ENCODE measurements at regions not wholly inside any gene's neighbourhood (a gene's known extent, or its start where the extent isn't known, plus 50 kb on each side); places are given as distances from the start of the nearest gene placed in this dataset.

DNA sequence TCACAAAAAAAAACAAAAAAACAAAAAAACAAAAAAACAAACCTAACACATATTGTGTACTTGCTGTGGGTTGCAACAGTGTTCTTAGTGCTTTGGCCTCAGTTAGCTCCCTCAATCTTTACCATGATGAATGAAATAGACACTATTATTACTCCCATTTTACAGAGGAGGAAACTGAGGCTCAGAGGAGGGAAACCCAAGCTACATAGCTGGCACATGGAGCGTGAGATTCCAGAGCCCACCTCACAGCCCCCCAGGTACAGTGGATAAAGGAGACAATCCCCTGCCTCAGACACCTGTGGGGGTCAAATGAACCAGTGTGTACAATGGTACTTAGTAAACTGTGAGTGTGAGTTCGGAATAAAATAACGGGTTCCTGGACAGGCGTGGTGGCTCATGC is 104.9 kb upstream of the SMAD3 start:
- Histone ChIP-seq H3K27me3 (ENCODE audit: control insufficient read depth in 1 of 2, insufficient read depth in 1 of 2, low read length in 2 of 2) (peaks cover 4 to 14% of the 10 kb centered on the region in 2 experiments), H3K14ac (ENCODE audit: low read length in 2 of 2) (no peak overlapping the region), H3K9ac (ENCODE audit: low read length) (no peak overlapping the region), H4K91ac (ENCODE audit: low read length) (no peak overlapping the region), H3K18ac (ENCODE audit: low read depth in 1 of 2, low read length in 2 of 2) (no peak overlapping the region), H2BK12ac (ENCODE audit: low read length in 2 of 2) (no peak overlapping the region), H3K4me2 (ENCODE audit: low read length, poor library complexity, severe bottlenecking) (no peak overlapping the region), H2BK5ac (ENCODE audit: low read depth, low read length, poor library complexity, severe bottlenecking) (no peak overlapping the region), H3K79me1 (replicated peaks; ENCODE audit: low read length, poor library complexity, severe bottlenecking) (no peaks in the 10 kb centered on the region), H3K36me3 (ENCODE audit: control insufficient read depth in 1 of 2, insufficient read depth in 2 of 2, low read depth in 1 of 2, low read length in 2 of 2) (no peaks in the 10 kb centered on the region), H3K9me3 (ENCODE audit: control insufficient read depth, low read length) (no peaks in the 10 kb centered on the region), H3K4me1 (ENCODE audit: control insufficient read depth, insufficient read depth, low read depth, low read length) (peaks cover 2% of the 10 kb centered on the region), H2BK15ac (ENCODE audit: low read depth, poor library complexity, severe bottlenecking) (no peak overlapping the region), H3K27ac (ENCODE audit: low read length, poor library complexity, severe bottlenecking) (no peak overlapping the region), H2BK120ac (ENCODE audit: low read depth, low read length) (no peak overlapping the region), H3K23ac (ENCODE audit: low read length in 2 of 2) (no peak overlapping the region), H3K4ac (ENCODE audit: low read depth in 1 of 2, low read length in 2 of 2) (no peak overlapping the region), H3K4me3 (ENCODE audit: insufficient read depth in 1 of 2, low read depth in 1 of 2, low read length in 2 of 2) (no peak overlapping the region), H4K8ac (ENCODE audit: low read length) (no peak overlapping the region), H2AK5ac (ENCODE audit: low read length, severe bottlenecking) (no peak overlapping the region), H2AFZ (ENCODE audit: low read depth, low read length) (no peak overlapping the region)
- no peak for DNase-seq
- 94% methylated on average over 3 of the region's 4 CpGs for WGBS

DNA sequence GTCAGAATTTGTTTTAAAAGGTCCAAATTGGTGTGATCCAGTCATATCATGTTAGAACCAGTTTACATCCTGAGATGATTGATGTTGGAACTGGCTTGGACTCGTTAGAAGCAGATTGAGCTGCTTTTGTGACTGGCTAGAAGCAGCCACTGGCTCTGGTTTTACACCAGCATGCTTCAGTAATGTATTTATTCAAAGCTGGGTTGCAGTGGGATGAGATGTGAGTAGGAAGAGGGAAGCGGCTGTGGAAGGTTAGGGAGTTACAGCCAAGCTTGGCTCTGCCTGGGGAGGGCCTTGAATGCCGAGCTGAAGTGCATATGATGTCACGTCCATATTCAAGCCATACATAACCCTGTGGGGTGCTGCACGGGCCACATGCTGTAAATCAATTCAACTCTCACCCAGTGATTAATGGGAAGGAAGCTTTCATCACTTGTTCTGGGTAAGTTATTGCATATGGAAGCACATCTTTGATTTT is 104.0 kb upstream of the SMAD3 start:
- H4K8ac ChIP-seq (ENCODE audit: low read length): no peak overlapping the region
- peak overlapping the region; percentile 68 for H3K9ac ChIP-seq (ENCODE audit: low read length)
- no peak overlapping the region for H2BK120ac ChIP-seq (ENCODE audit: low read depth, low read length)
- H2BK5ac ChIP-seq (ENCODE audit: low read depth, low read length, poor library complexity, severe bottlenecking): no peak overlapping the region
- no peak overlapping the region for H3K23ac ChIP-seq (ENCODE audit: low read length in 2 of 2)
- H3K18ac ChIP-seq (ENCODE audit: low read depth in 1 of 2, low read length in 2 of 2): peak overlapping the region in 1 of 2 experiments; percentile 33
- H3K27me3 ChIP-seq (ENCODE audit: control insufficient read depth in 1 of 2, insufficient read depth in 1 of 2, low read length in 2 of 2): peaks cover 4 to 14% of the 10 kb centered on the region in 2 experiments
- no peak overlapping the region for H2BK15ac ChIP-seq (ENCODE audit: low read depth, poor library complexity, severe bottlenecking)
- no peak for DNase-seq
- H2AK5ac ChIP-seq (ENCODE audit: low read length, severe bottlenecking): no peak overlapping the region
- WGBS: 87% methylated on average over 2 of the region's 5 CpGs
- no peak overlapping the region for H2AFZ ChIP-seq (ENCODE audit: low read depth, low read length)
- H4K91ac ChIP-seq (ENCODE audit: low read length): no peak overlapping the region
- no peaks in the 10 kb centered on the region for H3K36me3 ChIP-seq (ENCODE audit: control insufficient read depth in 1 of 2, insufficient read depth in 2 of 2, low read depth in 1 of 2, low read length in 2 of 2)
- no peak overlapping the region for H3K4me2 ChIP-seq (ENCODE audit: low read length, poor library complexity, severe bottlenecking)
- no peaks in the 10 kb centered on the region for H3K79me1 ChIP-seq (replicated peaks; ENCODE audit: low read length, poor library complexity, severe bottlenecking)
- no peak overlapping the region for H3K14ac ChIP-seq (ENCODE audit: low read length in 2 of 2)
- H3K27ac ChIP-seq (ENCODE audit: low read length, poor library complexity, severe bottlenecking): no peak overlapping the region
- H3K4ac ChIP-seq (ENCODE audit: low read depth in 1 of 2, low read length in 2 of 2): no peak overlapping the region
- H2BK12ac ChIP-seq (ENCODE audit: low read length in 2 of 2): no peak overlapping the region
- no peak overlapping the region for H3K4me3 ChIP-seq (ENCODE audit: insufficient read depth in 1 of 2, low read depth in 1 of 2, low read length in 2 of 2)
- H3K9me3 ChIP-seq (ENCODE audit: control insufficient read depth, low read length): no peaks in the 10 kb centered on the region
- H3K4me1 ChIP-seq (ENCODE audit: control insufficient read depth, insufficient read depth, low read depth, low read length): peaks cover 2% of the 10 kb centered on the region

DNA sequence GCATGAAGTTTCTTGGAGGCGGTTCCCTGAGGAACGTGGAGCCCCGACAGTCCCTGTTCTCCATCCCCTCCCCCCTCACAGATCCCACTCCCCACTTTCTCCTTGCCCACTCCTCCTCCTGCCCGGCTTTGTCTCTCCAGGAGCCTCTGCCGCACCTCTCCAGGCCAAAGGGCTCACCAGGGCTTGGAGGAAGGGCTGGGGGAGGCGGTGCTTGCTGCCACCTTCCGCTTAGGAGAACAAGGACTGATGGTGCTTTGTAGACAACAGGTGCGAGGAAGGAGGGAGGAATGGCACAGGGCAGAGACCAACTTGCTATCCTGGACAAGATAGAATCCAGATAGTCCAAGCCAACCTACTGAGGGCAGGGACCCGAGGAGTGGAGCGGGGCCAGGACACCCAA is 103.5 kb upstream of the SMAD3 start:
- Histone ChIP-seq H3K14ac (ENCODE audit: low read length in 2 of 2) (no peak overlapping the region), H3K23ac (ENCODE audit: low read length in 2 of 2) (no peak overlapping the region), H3K4me1 (ENCODE audit: control insufficient read depth, insufficient read depth, low read depth, low read length) (peaks cover 2% of the 10 kb centered on the region), H2AK5ac (ENCODE audit: low read length, severe bottlenecking) (no peak overlapping the region), H3K18ac (ENCODE audit: low read depth in 1 of 2, low read length in 2 of 2) (no peak overlapping the region), H4K8ac (ENCODE audit: low read length) (no peak overlapping the region), H3K9me3 (ENCODE audit: control insufficient read depth, low read length) (no peaks in the 10 kb centered on the region), H3K36me3 (ENCODE audit: control insufficient read depth in 1 of 2, insufficient read depth in 2 of 2, low read depth in 1 of 2, low read length in 2 of 2) (no peaks in the 10 kb centered on the region), H3K4me3 (ENCODE audit: insufficient read depth in 1 of 2, low read depth in 1 of 2, low read length in 2 of 2) (no peak overlapping the region), H2BK15ac (ENCODE audit: low read depth, poor library complexity, severe bottlenecking) (no peak overlapping the region), H3K9ac (ENCODE audit: low read length) (no peak overlapping the region), H2BK120ac (ENCODE audit: low read depth, low read length) (peak overlapping the region; percentile 42), H2BK5ac (ENCODE audit: low read depth, low read length, poor library complexity, severe bottlenecking) (no peak overlapping the region), H3K27me3 (ENCODE audit: control insufficient read depth in 1 of 2, insufficient read depth in 1 of 2, low read length in 2 of 2) (peaks cover 4 to 14% of the 10 kb centered on the region in 2 experiments), H4K91ac (ENCODE audit: low read length) (peak overlapping the region; percentile 58), H3K27ac (ENCODE audit: low read length, poor library complexity, severe bottlenecking) (no peak overlapping the region), H3K4me2 (ENCODE audit: low read length, poor library complexity, severe bottlenecking) (no peak overlapping the region), H2AFZ (ENCODE audit: low read depth, low read length) (no peak overlapping the region), H3K4ac (ENCODE audit: low read depth in 1 of 2, low read length in 2 of 2) (no peak overlapping the region), H3K79me1 (replicated peaks; ENCODE audit: low read length, poor library complexity, severe bottlenecking) (no peaks in the 10 kb centered on the region), H2BK12ac (ENCODE audit: low read length in 2 of 2) (no peak overlapping the region)
- DNase-seq: no peak
- WGBS: 87% methylated on average over 10 of the region's 10 CpGs

DNA sequence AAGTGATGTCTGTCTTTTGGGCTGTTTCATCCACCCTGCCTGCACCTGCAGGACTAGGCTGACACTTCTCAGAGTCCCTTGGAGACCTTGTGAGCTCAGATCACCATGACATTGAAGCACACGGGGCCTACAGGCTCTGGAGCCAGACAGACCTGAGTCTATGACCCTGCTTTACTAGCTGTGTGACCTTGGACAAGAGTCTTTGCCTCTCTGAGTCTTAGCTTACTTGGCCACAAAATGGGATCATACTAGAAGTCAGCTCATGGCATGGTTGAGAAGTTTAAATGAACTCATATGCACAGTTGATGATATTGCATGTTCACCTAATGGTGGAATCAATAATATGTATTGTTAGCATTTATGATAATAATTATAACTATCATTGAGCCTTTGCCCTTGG is 102.9 kb upstream of the SMAD3 start:
- no peak overlapping the region for H3K9ac ChIP-seq (ENCODE audit: low read length)

More for the DNA sequence above, 102.9 kb upstream of the SMAD3 start:
- Histone ChIP-seq H3K27ac (ENCODE audit: low read length, poor library complexity, severe bottlenecking) (no peak overlapping the region), H2BK120ac (ENCODE audit: low read depth, low read length) (no peak overlapping the region), H3K4ac (ENCODE audit: low read depth in 1 of 2, low read length in 2 of 2) (no peak overlapping the region), H2BK5ac (ENCODE audit: low read depth, low read length, poor library complexity, severe bottlenecking) (no peak overlapping the region), H3K23ac (ENCODE audit: low read length in 2 of 2) (no peak overlapping the region), H3K4me2 (ENCODE audit: low read length, poor library complexity, severe bottlenecking) (no peak overlapping the region), H4K91ac (ENCODE audit: low read length) (no peak overlapping the region), H2BK15ac (ENCODE audit: low read depth, poor library complexity, severe bottlenecking) (no peak overlapping the region), H3K79me1 (replicated peaks; ENCODE audit: low read length, poor library complexity, severe bottlenecking) (no peaks in the 10 kb centered on the region), H3K27me3 (ENCODE audit: control insufficient read depth in 1 of 2, insufficient read depth in 1 of 2, low read length in 2 of 2) (peaks cover 4 to 14% of the 10 kb centered on the region in 2 experiments), H3K9me3 (ENCODE audit: control insufficient read depth, low read length) (no peaks in the 10 kb centered on the region), H2AFZ (ENCODE audit: low read depth, low read length) (no peak overlapping the region), H2BK12ac (ENCODE audit: low read length in 2 of 2) (no peak overlapping the region), H3K14ac (ENCODE audit: low read length in 2 of 2) (peak overlapping the region in 1 of 2 experiments; percentile 9), H3K18ac (ENCODE audit: low read depth in 1 of 2, low read length in 2 of 2) (no peak overlapping the region), H4K8ac (ENCODE audit: low read length) (no peak overlapping the region), H3K4me1 (ENCODE audit: control insufficient read depth, insufficient read depth, low read depth, low read length) (peaks cover 2% of the 10 kb centered on the region), H3K36me3 (ENCODE audit: control insufficient read depth in 1 of 2, insufficient read depth in 2 of 2, low read depth in 1 of 2, low read length in 2 of 2) (no peaks in the 10 kb centered on the region), H3K4me3 (ENCODE audit: insufficient read depth in 1 of 2, low read depth in 1 of 2, low read length in 2 of 2) (no peak overlapping the region), H2AK5ac (ENCODE audit: low read length, severe bottlenecking) (no peak overlapping the region)
- 76% methylated on average over 1 of the region's 1 CpG for whole genome bisulfite sequencing
- DNase-seq: no peak

All from mesenchymal stem cell (in vitro differentiated cells and primary cell).